ENCODE measurements at regions not wholly inside any gene's neighbourhood (a gene's known extent, or its start where the extent isn't known, plus 50 kb on each side); places are given as distances from the start of the nearest gene placed in this dataset.

- H3K27ac Mint-ChIP-seq = no peak overlapping the region
- H3K36me3 Mint-ChIP-seq (ENCODE audit: insufficient read depth) = no peaks in the 10 kb centered on the region
- no peaks in the 10 kb centered on the region for H3K4me1 Mint-ChIP-seq (ENCODE audit: low read depth)
- TF ChIP-seq CTCF (IDR thresholded peaks at IDR 0.05; ENCODE audit: unreplicated experiment) = no peak
- H3K4me3 Mint-ChIP-seq (ENCODE audit: low read depth) = no peak overlapping the region
- H3K9me3 Mint-ChIP-seq (ENCODE audit: low read depth) = peaks cover 3% of the 10 kb centered on the region
- DNase-seq (ENCODE audit: low spot score, unreplicated experiment) = no peak
- no peaks in the 10 kb centered on the region for H3K27me3 Mint-ChIP-seq
Observed at GRCh38 chr2:160674146-160674750, 180.6 kb upstream of the RBMS1 start.

- H3K36me3 Mint-ChIP-seq (ENCODE audit: insufficient read depth) = no peaks in the 10 kb centered on the region
- no peak for TF ChIP-seq CTCF (IDR thresholded peaks at IDR 0.05; ENCODE audit: unreplicated experiment)
- no peaks in the 10 kb centered on the region for H3K27me3 Mint-ChIP-seq
Observed at GRCh38 chr2:160679686-160680085, 186.1 kb upstream of the RBMS1 start.

DNA sequence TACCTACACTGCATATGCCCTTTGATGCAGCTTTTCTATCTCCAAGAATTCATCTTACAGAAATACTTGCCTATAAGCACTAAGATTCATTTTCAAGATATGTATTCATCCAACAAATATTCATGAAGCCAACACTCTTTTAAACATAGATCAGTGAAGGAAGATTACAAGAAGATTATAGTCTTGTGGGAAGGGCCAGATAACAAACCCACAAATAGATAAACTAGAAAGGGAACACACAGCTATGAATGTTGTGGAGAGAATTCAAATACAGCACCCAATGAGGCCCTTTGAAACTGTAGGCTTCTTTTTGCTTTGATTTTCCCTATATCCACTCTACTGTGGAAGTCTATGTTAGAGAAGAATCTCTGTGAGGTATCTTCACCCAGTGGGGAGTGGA, 186.7 kb upstream of the RBMS1 start:
- no peak for DNase-seq (ENCODE audit: low spot score, unreplicated experiment)
- Mint-ChIP-seq H3K9me3 (ENCODE audit: low read depth) (peaks cover 4% of the 10 kb centered on the region), H3K4me1 (ENCODE audit: low read depth) (no peaks in the 10 kb centered on the region), H3K4me3 (ENCODE audit: low read depth) (no peak overlapping the region), H3K27me3 (no peaks in the 10 kb centered on the region), H3K36me3 (ENCODE audit: insufficient read depth) (no peaks in the 10 kb centered on the region), H3K27ac (no peak overlapping the region)
- no peak for TF ChIP-seq CTCF (IDR thresholded peaks at IDR 0.05; ENCODE audit: unreplicated experiment)

More at GRCh38 chr2:160679686-160680085, 186.1 kb upstream of the RBMS1 start:
- peaks cover 5% of the 10 kb centered on the region for H3K9me3 Mint-ChIP-seq (ENCODE audit: low read depth)
- no peak overlapping the region for H3K4me3 Mint-ChIP-seq (ENCODE audit: low read depth)
- H3K4me1 Mint-ChIP-seq (ENCODE audit: low read depth) = no peaks in the 10 kb centered on the region
- H3K27ac Mint-ChIP-seq = no peak overlapping the region
- DNase-seq (ENCODE audit: low spot score, unreplicated experiment) = no peak

- TF ChIP-seq CTCF (IDR thresholded peaks at IDR 0.05; ENCODE audit: unreplicated experiment) = no peak
- Mint-ChIP-seq H3K4me1 (ENCODE audit: low read depth) (no peaks in the 10 kb centered on the region), H3K36me3 (ENCODE audit: insufficient read depth) (no peaks in the 10 kb centered on the region), H3K4me3 (ENCODE audit: low read depth) (no peak overlapping the region), H3K27me3 (no peaks in the 10 kb centered on the region), H3K27ac (no peak overlapping the region), H3K9me3 (ENCODE audit: low read depth) (peaks cover 4% of the 10 kb centered on the region)
- no peak for DNase-seq (ENCODE audit: low spot score, unreplicated experiment)
Observed at GRCh38 chr2:160680974-160681373, 187.4 kb upstream of the RBMS1 start.

GRCh38 chr2:160683206-160683605, 189.6 kb upstream of the RBMS1 start:
- no peak overlapping the region for H3K27ac Mint-ChIP-seq
- peaks cover 8% of the 10 kb centered on the region for H3K4me1 Mint-ChIP-seq (ENCODE audit: low read depth)
- no peaks in the 10 kb centered on the region for H3K27me3 Mint-ChIP-seq
- H3K36me3 Mint-ChIP-seq (ENCODE audit: insufficient read depth) = no peaks in the 10 kb centered on the region
- TF ChIP-seq CTCF (IDR thresholded peaks at IDR 0.05; ENCODE audit: unreplicated experiment) = no peak
- H3K4me3 Mint-ChIP-seq (ENCODE audit: low read depth) = no peak overlapping the region
- DNase-seq (ENCODE audit: low spot score, unreplicated experiment) = no peak
- peaks cover 4% of the 10 kb centered on the region for H3K9me3 Mint-ChIP-seq (ENCODE audit: low read depth)
